ENCODE measurements at regions not wholly inside any gene's neighbourhood (a gene's known extent, or its start where the extent isn't known, plus 50 kb on each side); places are given as distances from the start of the nearest gene placed in this dataset.

- DNase-seq (ENCODE audit: low read depth, low spot score) (no peak), ATAC-seq (no peak)
- intact Hi-C loops (cut with micrococcal nuclease; ENCODE audit: unreplicated experiment): no loop called here
- H3K27me3 ChIP-seq (ENCODE audit: control insufficient read depth, insufficient read depth, low read length): no peaks in the 10 kb centered on the region
- in situ Hi-C loops (cut with HindIII; ENCODE audit: low pct_unique_long_range_greater_than_20kb, low sequenced_read_pairs): no loop called here
- POLR2A ChIA-PET: no interaction called here
- BruUV-seq (replicated peaks): no TSS peak
- no peak overlapping the region for H3K27ac ChIP-seq (ENCODE audit: low read length)
- CTCF ChIA-PET: no interaction called here
- no peaks in the 10 kb centered on the region for H3K36me3 ChIP-seq (ENCODE audit: control insufficient read depth, insufficient read depth, low read length)
- H3K4me3 ChIP-seq (ENCODE audit: low read depth in 2 of 2, low read length in 2 of 2): no peak overlapping the region
- no peaks in the 10 kb centered on the region for H3K4me1 ChIP-seq (ENCODE audit: control insufficient read depth, insufficient read depth, low read length)
- no peaks in the 10 kb centered on the region; the same call in 1 of the 2 replicates for H3K9me3 ChIP-seq (ENCODE audit: control insufficient read depth, insufficient read depth, low read depth, low read length)
- TF ChIP-seq REST (IDR thresholded peaks at IDR 0.05; ENCODE audit: insufficient read depth in 1 of 2, low read depth in 2 of 2, low read length in 1 of 2): no peak
Measured at GRCh38 chr15:37359101-37359892, 258.9 kb upstream of the MEIS2 start.

- ATAC-seq: no peak
- intact Hi-C loops (cut with micrococcal nuclease; ENCODE audit: unreplicated experiment) (no loop called here), in situ Hi-C loops (cut with HindIII; ENCODE audit: low pct_unique_long_range_greater_than_20kb, low sequenced_read_pairs) (no loop called here)
- BruUV-seq (replicated peaks): no TSS peak
- no peak overlapping the region for H3K4me3 ChIP-seq (ENCODE audit: low read depth in 2 of 2, low read length in 2 of 2)
- H3K27me3 ChIP-seq (ENCODE audit: control insufficient read depth, insufficient read depth, low read length): no peaks in the 10 kb centered on the region
- H3K4me1 ChIP-seq (ENCODE audit: control insufficient read depth, insufficient read depth, low read length): no peaks in the 10 kb centered on the region
- no peak overlapping the region for H3K27ac ChIP-seq (ENCODE audit: low read length)
- no peaks in the 10 kb centered on the region; the same call in 1 of the 2 replicates for H3K9me3 ChIP-seq (ENCODE audit: control insufficient read depth, insufficient read depth, low read depth, low read length)
- no peaks in the 10 kb centered on the region for H3K36me3 ChIP-seq (ENCODE audit: control insufficient read depth, insufficient read depth, low read length)
- ChIA-PET POLR2A (no interaction called here), CTCF (no interaction called here)
- TF ChIP-seq TCF7L2 (IDR thresholded peaks at IDR 0.05; ENCODE audit: low read depth, low read length) (no peak), POLR2AphosphoS5 (IDR thresholded peaks at IDR 0.05; ENCODE audit: low read depth, low read length) (no peak), CTCF (IDR thresholded peaks at IDR 0.05) (no peak), REST (IDR thresholded peaks at IDR 0.05; ENCODE audit: insufficient read depth in 1 of 2, low read depth in 2 of 2, low read length in 1 of 2) (no peak), SIN3A (IDR thresholded peaks at IDR 0.05; ENCODE audit: borderline replicate concordance, insufficient read depth, low read depth, low read length) (no peak)
- DNase-seq (ENCODE audit: low read depth, low spot score): no peak
Measured at GRCh38 chr15:37359893-37360290, 259.5 kb upstream of the MEIS2 start.

Data from Panc1 (cell line).